BE2C (cell line): ENCODE measurements at regions not wholly inside any gene's neighbourhood (a gene's known extent, or its start where the extent isn't known, plus 50 kb on each side); places are given as distances from the start of the nearest gene placed in this dataset.

Source experiments
- DNase-seq: peaks from one replicate; pipeline ENCODE4 v3.0.0-alpha.2; 2020
- H3K27me3 ChIP-seq: fragments of 250-450 bp; sonication (Bioruptor Pico); 2 replicates; pipeline ENCODE4 v1.5.1; 2020; ENCODE audit warnings: mild to moderate bottlenecking
- H3K36me3 ChIP-seq: fragments of 250-450 bp; sonication (Bioruptor Pico); 2 replicates; pipeline ENCODE4 v1.5.1; 2020; ENCODE audit warnings: mild to moderate bottlenecking
- H3K4me1 ChIP-seq: fragments of 250-450 bp; sonication (Bioruptor Pico); 2 replicates; pipeline ENCODE4 v1.5.1; 2020
- H3K4me3 ChIP-seq: 2 replicates; pipeline ENCODE4 v1.5.1; 2011; ENCODE audit warnings: low read depth, low read length
- H3K9me3 ChIP-seq: fragments of 250-450 bp; sonication (Bioruptor Pico); 2 replicates; pipeline ENCODE4 v1.5.1; 2020
- TF ChIP-seq, protein P1 (sequence below): IDR thresholded peaks from 2 replicates; pipeline ENCODE4 v1.5.1; 2012; ENCODE audit warnings: mild to moderate bottlenecking, low read depth, low read length

DNA sequence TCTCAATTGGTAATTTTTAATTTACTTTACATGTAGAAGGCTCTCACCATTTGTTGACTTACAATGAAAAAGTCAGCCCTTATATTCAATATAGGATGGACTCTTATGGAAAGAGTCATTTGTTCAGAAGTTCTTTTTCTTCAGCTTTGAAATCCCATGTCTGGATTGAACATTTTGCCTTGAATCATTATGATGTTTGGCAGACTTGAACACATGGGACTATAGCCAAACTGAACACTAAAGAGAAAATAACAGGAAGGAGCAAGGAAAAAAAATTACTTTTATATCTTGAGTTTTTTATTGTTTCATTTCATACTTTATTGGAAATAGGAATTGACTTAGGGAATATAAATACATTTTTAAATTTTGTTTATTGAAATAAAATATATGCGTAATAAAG, 1503.0 kb downstream of the EFNA5 start:
- no peaks in the 10 kb centered on the region for H3K9me3 ChIP-seq
- no peaks in the 10 kb centered on the region for H3K4me1 ChIP-seq
- H3K27me3 ChIP-seq = no peaks in the 10 kb centered on the region
- no peaks in the 10 kb centered on the region for H3K36me3 ChIP-seq
- no peak overlapping the region for H3K4me3 ChIP-seq
- no peak for DNase-seq
- TF ChIP-seq, protein P1, sequence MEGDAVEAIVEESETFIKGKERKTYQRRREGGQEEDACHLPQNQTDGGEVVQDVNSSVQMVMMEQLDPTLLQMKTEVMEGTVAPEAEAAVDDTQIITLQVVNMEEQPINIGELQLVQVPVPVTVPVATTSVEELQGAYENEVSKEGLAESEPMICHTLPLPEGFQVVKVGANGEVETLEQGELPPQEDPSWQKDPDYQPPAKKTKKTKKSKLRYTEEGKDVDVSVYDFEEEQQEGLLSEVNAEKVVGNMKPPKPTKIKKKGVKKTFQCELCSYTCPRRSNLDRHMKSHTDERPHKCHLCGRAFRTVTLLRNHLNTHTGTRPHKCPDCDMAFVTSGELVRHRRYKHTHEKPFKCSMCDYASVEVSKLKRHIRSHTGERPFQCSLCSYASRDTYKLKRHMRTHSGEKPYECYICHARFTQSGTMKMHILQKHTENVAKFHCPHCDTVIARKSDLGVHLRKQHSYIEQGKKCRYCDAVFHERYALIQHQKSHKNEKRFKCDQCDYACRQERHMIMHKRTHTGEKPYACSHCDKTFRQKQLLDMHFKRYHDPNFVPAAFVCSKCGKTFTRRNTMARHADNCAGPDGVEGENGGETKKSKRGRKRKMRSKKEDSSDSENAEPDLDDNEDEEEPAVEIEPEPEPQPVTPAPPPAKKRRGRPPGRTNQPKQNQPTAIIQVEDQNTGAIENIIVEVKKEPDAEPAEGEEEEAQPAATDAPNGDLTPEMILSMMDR = no peak

DNA sequence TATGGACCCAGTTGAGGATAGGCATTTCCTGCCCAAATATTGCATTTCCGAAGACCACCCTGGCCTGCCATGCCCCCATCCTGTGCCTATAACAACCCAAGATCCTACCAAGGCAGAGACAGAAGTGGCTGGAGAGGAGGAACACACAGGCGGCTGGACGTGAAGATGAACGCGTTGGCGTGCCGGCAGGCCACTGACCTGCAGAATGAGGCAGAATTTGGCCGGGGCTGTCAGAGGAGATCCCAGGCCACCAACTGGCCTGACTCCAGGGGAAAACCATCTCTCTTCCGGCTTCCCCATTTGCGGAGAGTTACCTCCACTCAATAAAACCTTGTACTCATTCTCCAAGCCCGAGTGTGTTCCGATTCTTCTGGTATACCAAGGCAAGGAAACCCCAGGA, 1507.5 kb downstream of the EFNA5 start:
- TF ChIP-seq, protein P1 = no peak
- DNase-seq = no peak
- Histone ChIP-seq H3K36me3 (no peaks in the 10 kb centered on the region), H3K4me3 (no peak overlapping the region), H3K4me1 (no peaks in the 10 kb centered on the region), H3K9me3 (no peaks in the 10 kb centered on the region), H3K27me3 (no peaks in the 10 kb centered on the region)

GRCh38 chr5:106159616-106160015, 1511.1 kb downstream of the EFNA5 start:
- H3K4me3 ChIP-seq = no peak overlapping the region
- no peaks in the 10 kb centered on the region for H3K9me3 ChIP-seq
- H3K4me1 ChIP-seq = no peaks in the 10 kb centered on the region
- TF ChIP-seq, protein P1 = no peak
- no peaks in the 10 kb centered on the region for H3K27me3 ChIP-seq
- peak; percentile 24 for DNase-seq
- H3K36me3 ChIP-seq = no peaks in the 10 kb centered on the region

DNA sequence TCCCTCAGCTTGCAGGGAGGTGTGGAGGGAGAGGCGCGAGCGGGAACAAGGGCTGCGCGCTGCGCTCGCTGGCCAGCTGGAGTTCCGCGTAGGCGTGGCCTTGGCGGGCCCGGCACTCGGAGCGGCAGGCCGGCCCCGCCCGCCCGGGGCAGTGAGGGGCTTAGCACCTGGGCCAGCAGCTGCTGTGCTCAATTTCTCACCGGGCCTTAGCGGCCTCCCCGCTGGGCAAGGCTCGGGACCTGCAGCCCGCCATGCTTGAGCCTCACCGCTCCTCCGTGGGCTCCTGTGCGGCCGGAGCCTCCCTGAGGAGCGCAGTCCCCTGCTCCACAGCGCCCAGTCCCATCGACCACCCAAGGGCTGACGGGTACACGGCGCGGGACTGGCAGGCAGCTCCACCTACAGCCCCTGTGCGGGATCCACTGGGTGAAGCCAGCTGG, 1516.4 kb downstream of the EFNA5 start:
- Histone ChIP-seq H3K4me1 (no peaks in the 10 kb centered on the region), H3K36me3 (no peaks in the 10 kb centered on the region), H3K9me3 (no peaks in the 10 kb centered on the region; the same call in 1 of the 2 replicates), H3K4me3 (no peak overlapping the region), H3K27me3 (no peaks in the 10 kb centered on the region)
- DNase-seq = no peak
- TF ChIP-seq, protein P1 = no peak

GRCh38 chr5:106152569-106152968, 1518.2 kb downstream of the EFNA5 start:
- Histone ChIP-seq H3K36me3 (no peaks in the 10 kb centered on the region), H3K9me3 (no peaks in the 10 kb centered on the region; the same call in 1 of the 2 replicates), H3K4me3 (no peak overlapping the region), H3K27me3 (no peaks in the 10 kb centered on the region), H3K4me1 (no peaks in the 10 kb centered on the region)
- DNase-seq = no peak
- TF ChIP-seq, protein P1 = no peak

DNA sequence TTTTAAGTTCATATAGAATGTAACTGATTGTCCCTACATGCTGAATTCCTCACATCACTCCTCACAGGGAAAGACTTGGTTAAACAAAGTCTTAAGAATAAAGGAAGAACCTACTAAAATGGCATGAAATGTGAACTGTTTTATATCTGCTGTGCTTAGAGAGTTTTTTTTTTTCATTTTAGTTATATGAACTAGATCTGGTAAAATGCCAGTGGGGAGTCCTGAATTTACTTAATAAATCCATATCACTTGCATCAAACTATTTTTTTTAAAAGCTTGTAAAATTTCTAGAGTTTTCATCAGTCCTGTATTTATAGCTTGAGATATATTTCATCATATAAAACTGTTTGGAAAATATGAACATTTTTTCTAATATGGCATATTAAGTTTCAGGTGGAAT, 1528.6 kb downstream of the EFNA5 start:
- DNase-seq = no peak
- Histone ChIP-seq H3K4me3 (no peak overlapping the region), H3K9me3 (no peaks in the 10 kb centered on the region), H3K36me3 (no peaks in the 10 kb centered on the region), H3K4me1 (no peaks in the 10 kb centered on the region), H3K27me3 (no peaks in the 10 kb centered on the region)
- TF ChIP-seq, protein P1 = no peak
